DMS 273 (cell line): ENCODE measurements at regions not wholly inside any gene's neighbourhood (a gene's known extent, or its start where the extent isn't known, plus 50 kb on each side); places are given as distances from the start of the nearest gene placed in this dataset.

Experiments
- DNase-seq: peaks from one replicate; lab custom pipeline; 2025; ENCODE audit not compliant: unreplicated experiment; lab: John Stamatoyannopoulos, UW

DNA sequence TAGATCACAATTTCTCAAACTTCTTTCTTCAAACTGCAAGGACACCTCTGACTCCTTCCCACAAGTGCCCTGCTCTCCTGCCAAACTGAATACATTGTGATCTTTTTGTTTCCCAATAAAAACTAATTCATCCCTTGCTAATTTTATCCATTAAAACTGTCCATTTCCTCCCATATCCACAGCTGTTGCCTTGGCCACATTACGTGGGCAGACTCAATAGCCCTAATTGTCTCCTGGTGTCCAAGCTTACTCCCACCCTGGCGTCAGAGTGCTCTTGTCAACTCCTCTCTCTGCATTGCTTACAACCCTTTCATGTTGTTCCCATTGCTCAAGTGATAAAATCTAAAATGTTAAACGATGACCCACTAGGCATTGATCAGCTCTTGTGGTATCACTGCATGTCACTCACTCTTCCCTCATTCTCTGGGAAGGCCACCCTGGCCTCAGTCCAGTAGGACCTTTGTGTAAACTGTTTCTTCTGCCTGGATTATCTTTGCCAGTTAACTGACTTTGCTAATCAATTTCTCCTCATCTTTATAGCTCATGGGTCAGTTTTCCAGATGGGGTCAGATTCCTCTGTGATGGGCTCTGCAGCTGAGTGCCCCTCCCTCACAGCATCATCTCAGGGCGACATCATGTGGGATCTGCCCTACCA lies 525.0 kb downstream of the SLC4A3 start:
- DNase-seq = no peak

DNA sequence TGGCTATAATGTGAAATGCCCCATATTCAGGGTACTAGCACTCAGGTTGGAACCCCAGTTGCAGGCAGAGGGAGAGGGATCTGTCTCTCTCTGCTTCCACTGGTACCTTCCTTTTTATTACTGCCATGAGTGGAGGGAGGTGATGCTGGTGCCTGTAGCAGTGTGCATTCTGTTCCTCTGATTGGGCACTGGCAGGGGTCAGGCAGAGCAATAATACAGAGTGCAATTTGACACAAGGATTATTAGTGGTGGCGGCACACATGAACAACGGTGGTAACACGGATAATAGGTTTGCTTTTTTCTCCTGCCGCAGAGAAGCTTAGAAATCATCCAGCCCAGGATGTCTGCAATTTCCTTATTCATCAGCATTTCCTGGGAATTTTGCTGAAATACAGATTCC lies 525.7 kb downstream of the SLC4A3 start:
- no peak for DNase-seq

GRCh38 chr2:220154304-220154703 lies 526.9 kb downstream of the SLC4A3 start:
- peak; percentile 5 for DNase-seq

- no peak for DNase-seq
Measured at GRCh38 chr2:220157312-220157711, 529.9 kb downstream of the SLC4A3 start.

- no peak for DNase-seq
Measured at GRCh38 chr2:220159738-220160137, 532.3 kb downstream of the SLC4A3 start.

DNA sequence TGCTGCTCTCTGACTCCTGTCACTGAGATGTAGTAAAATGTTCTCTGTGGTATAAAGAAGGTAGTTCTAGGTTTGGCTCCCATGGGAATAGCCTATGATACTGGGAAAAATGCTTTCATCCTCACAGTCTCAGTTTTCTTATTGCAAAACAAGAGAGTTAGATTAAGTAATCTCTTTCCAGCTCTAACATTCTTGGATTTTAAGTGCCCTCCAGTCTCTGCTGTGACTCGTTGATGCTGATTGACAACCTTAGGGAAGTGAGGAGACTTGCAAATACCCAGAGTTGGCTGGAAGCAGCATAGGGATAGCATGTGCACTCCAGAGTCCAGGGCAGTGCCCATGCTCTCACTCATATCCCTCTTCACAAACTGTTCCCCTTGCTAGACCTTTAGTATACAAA lies 534.9 kb downstream of the SLC4A3 start:
- DNase-seq = no peak

DNA sequence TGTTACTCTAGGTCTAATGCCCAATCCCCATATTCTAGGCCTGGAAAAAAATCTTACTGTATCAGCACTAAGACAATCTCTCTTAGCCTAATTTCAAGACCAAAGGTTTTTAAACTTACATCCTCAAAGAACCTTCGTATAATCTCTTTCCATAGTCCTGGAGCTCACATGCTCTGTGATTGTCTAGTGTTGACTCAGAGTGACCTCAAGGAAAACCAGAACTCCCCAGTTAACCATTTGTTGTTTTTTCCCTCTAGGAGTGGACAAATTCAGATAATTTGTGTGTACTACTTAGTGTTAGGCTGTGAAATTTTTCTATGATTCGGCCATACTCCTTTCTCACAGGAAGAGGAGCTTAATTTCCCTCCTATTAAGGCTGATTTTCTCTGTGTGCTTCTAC lies 536.1 kb downstream of the SLC4A3 start:
- DNase-seq = no peak

- DNase-seq = peak; percentile 5
Measured at GRCh38 chr2:220165401-220165800, 538.0 kb downstream of the SLC4A3 start.

DNA sequence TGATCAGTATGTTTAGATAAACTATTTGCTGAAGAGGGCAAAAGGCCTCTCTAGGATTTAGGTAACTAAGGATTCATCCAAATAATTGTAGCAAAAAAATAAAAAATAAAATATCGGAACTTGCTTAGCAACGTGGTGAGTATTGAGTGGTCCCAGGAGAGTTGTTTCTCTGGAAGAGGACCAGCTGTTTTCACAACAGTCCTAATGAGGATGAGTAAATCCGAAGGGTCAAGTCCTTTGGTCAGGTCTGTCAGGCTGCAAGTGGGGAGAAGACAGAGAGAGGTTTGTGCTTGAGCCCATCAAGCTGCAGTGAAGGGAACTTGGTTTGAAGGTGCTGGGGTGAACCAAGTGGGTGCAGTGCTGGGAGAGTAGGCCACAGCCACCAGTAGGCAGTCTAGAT lies 539.2 kb downstream of the SLC4A3 start:
- no peak for DNase-seq

GRCh38 chr2:220167956-220168355 lies 540.5 kb downstream of the SLC4A3 start:
- no peak for DNase-seq

DNA sequence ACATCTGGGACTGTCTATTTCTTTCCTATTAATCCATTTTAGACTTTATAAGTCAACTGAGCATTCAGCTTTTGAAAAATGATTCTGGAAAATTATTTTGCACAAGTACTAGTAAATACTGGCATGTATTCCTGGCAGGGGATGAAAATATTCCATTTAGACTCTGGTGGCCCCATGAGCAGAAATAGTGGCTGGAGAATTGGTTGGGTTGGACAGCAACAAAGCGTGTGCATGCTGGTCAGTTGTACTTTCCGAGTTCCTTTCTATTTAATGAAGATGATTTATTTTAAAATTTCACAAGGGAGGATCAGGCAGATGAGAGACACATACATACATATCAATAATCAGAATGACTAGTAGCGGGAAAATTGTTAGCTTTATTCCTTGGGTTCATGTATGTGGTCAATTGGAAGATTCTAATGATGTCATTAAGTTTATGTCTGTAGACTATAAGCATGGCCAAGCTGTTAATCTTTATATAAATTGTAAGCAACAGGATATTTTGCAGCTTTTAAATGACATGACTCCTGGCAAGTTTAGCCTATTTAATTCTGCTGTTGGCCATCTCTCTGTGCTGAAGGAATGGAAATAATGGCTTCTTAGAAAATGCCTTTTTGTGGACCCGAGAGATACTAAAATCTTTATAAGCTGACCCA lies 541.6 kb downstream of the SLC4A3 start:
- DNase-seq = no peak

DNA sequence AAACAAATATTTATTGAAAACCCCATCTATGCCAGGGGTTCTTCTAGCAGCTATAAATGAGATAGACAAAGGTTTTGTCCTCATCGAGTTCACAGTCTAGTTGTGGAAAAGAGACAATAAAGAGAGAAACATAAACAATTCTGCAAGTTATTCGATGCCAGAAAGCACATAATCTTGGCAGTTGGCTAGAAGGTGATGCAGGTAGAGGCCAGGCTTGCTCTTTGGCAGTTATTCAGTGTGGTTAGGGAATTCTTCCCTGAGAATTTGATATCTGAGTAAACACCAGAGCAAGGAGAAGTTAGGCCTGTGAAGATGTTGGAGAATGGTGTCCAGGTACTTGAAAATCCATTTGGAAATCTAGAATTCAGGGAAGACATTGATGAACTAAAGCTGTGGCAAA lies 547.4 kb downstream of the SLC4A3 start:
- DNase-seq = no peak

- no peak for DNase-seq
Measured at GRCh38 chr2:220175967-220176366, 548.5 kb downstream of the SLC4A3 start.

- no peak for DNase-seq
Measured at GRCh38 chr2:220178991-220179695, 551.7 kb downstream of the SLC4A3 start.

GRCh38 chr2:220181165-220181564 lies 553.7 kb downstream of the SLC4A3 start:
- DNase-seq = no peak

DNA sequence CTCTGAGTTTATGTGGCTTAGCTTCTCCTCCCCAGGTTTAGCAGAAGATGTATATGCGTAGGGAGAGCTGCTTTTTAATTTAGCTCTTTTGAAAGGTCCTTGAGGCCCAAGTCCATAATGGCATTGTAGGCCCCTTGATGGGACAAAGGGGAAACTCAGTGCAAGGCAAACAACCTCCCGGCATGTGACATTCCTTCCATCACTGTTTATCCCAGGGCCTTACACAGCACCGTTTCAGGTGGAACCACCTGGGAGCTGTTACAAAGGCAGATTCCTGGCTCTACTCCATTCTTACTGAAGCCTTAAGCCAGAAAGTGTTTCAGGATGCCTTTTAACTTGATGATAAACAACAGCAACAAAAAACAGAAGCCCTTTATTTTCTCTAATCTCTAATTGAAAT lies 555.4 kb downstream of the SLC4A3 start:
- no peak for DNase-seq

GRCh38 chr2:220185766-220186305 lies 558.4 kb downstream of the SLC4A3 start:
- DNase-seq = no peak

- no peak for DNase-seq
Measured at GRCh38 chr2:220188031-220188430, 560.6 kb downstream of the SLC4A3 start.

DNA sequence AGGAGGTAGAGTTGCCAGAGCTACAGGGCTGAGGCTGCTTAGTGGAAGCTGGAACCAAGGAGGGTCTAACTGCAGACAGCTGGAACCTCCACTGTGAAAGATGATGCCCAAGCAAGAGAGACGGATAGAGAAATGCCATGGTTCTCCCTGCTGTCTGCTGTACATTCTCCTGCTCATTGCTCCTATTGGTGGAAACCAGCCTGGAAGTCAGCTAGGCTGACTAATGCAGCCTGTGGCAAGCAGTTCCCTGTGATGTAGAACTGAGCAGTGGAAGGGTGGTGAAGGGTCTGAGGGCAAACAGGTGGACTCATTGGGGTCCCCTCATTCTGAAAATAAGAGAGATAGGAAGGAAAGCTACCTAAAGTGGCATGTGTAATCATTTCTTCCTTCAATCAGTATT lies 563.6 kb downstream of the SLC4A3 start:
- no peak for DNase-seq

- no peak for DNase-seq
Measured at GRCh38 chr2:220191737-220192136, 564.3 kb downstream of the SLC4A3 start.

DNA sequence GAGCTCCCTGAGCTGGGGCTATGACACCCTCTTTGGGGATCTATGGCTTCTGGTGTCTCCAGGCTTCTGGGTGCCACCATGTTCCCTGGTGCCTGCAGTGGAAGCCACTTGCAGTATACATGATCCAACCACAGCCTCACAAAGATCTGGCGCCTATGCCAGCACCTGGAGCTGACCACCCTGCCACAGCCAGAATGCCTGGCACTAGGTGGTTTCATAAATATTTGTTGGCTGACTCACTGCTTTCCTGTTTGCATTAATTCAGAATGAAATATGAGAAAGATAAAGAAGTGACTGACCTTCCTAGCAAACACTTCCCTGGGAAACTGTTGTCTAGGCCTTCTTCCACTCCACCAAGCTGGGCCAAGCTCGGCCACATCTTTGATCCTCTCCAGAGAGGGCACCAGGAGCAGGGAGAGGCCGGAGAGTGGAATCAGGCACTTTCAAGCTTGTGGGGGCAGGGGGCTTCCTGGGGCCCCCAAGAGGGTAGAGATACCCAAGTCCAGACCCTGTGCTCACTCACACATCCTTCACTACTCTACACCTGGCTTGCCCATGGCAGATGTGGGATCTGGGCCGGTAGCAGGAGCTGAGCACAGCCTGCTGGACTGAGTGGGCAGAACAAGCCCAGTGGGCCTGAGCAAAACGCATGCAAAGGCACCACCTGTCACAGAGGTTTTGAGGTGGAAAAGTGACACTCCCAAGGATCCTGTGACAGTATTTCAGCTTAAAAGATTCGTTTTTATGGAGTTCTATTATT lies 565.7 kb downstream of the SLC4A3 start:
- peak; percentile 8 for DNase-seq
